ENCODE measurements at regions not wholly inside any gene's neighbourhood (a gene's known extent, or its start where the extent isn't known, plus 50 kb on each side); places are given as distances from the start of the nearest gene placed in this dataset.
A peak's percentile ranks its signal among the peaks of the same experiment; 100 is the strongest.

- Histone ChIP-seq H3K9me3 (ENCODE audit: control insufficient read depth in 2 of 2, low read length in 2 of 2) (peaks cover 4 to 15% of the 10 kb centered on the region in 2 donors), H3K27ac (ENCODE audit: low read length) (no peak overlapping the region), H3K36me3 (ENCODE audit: control insufficient read depth in 2 of 2, insufficient read depth in 2 of 2, low read length in 2 of 2) (no peaks in the 10 kb centered on the region), H3K27me3 (ENCODE audit: control insufficient read depth in 1 of 2, insufficient read depth in 2 of 2, low read length in 2 of 2) (no peaks in the 10 kb centered on the region), H3K4me3 (ENCODE audit: low read length in 2 of 2) (no peak overlapping the region), H3K4me1 (ENCODE audit: control insufficient read depth, insufficient read depth, low read length) (peaks cover 4% of the 10 kb centered on the region), H3K9ac (ENCODE audit: low read length in 2 of 2) (no peak overlapping the region)
Measured at GRCh38 chr2:223210489-223210888, 158.5 kb downstream of the KCNE4 start.

- Histone ChIP-seq H3K4me1 (ENCODE audit: control insufficient read depth, insufficient read depth, low read length) (peaks cover 4% of the 10 kb centered on the region), H3K9me3 (ENCODE audit: control insufficient read depth in 2 of 2, low read length in 2 of 2) (peaks cover 4 to 9% of the 10 kb centered on the region in 2 donors), H3K27ac (ENCODE audit: low read length) (peak overlapping the region; percentile 73), H3K36me3 (ENCODE audit: control insufficient read depth in 2 of 2, insufficient read depth in 2 of 2, low read length in 2 of 2) (no peaks in the 10 kb centered on the region), H3K4me3 (ENCODE audit: low read length in 2 of 2) (no peak overlapping the region), H3K9ac (ENCODE audit: low read length in 2 of 2) (no peak overlapping the region), H3K27me3 (ENCODE audit: control insufficient read depth in 1 of 2, insufficient read depth in 2 of 2, low read length in 2 of 2) (no peaks in the 10 kb centered on the region)
Measured at GRCh38 chr2:223214394-223215253, 162.6 kb downstream of the KCNE4 start.

- Histone ChIP-seq H3K9ac (ENCODE audit: low read length in 2 of 2) (no peak overlapping the region), H3K36me3 (ENCODE audit: control insufficient read depth in 2 of 2, insufficient read depth in 2 of 2, low read length in 2 of 2) (no peaks in the 10 kb centered on the region), H3K9me3 (ENCODE audit: control insufficient read depth in 2 of 2, low read length in 2 of 2) (peaks cover 2 to 7% of the 10 kb centered on the region in 2 donors), H3K27ac (ENCODE audit: low read length) (peak overlapping the region; percentile 73), H3K4me3 (ENCODE audit: low read length in 2 of 2) (no peak overlapping the region), H3K4me1 (ENCODE audit: control insufficient read depth, insufficient read depth, low read length) (peaks cover 4% of the 10 kb centered on the region), H3K27me3 (ENCODE audit: control insufficient read depth in 1 of 2, insufficient read depth in 2 of 2, low read length in 2 of 2) (no peaks in the 10 kb centered on the region)
Measured at GRCh38 chr2:223215254-223215516, 163.2 kb downstream of the KCNE4 start.

- no peak overlapping the region for H3K27ac ChIP-seq (ENCODE audit: low read length)
- H3K9me3 ChIP-seq (ENCODE audit: control insufficient read depth in 2 of 2, low read length in 2 of 2) = no peaks in the 10 kb centered on the region
- H3K9ac ChIP-seq (ENCODE audit: low read length in 2 of 2) = no peak overlapping the region
- peaks cover 4% of the 10 kb centered on the region for H3K4me1 ChIP-seq (ENCODE audit: control insufficient read depth, insufficient read depth, low read length)
- no peak overlapping the region for H3K4me3 ChIP-seq (ENCODE audit: low read length in 2 of 2)
- H3K27me3 ChIP-seq (ENCODE audit: control insufficient read depth in 1 of 2, insufficient read depth in 2 of 2, low read length in 2 of 2) = no peaks in the 10 kb centered on the region
- no peaks in the 10 kb centered on the region for H3K36me3 ChIP-seq (ENCODE audit: control insufficient read depth in 2 of 2, insufficient read depth in 2 of 2, low read length in 2 of 2)
Measured at GRCh38 chr2:223217373-223217772, 165.4 kb downstream of the KCNE4 start.

- Histone ChIP-seq H3K4me1 (ENCODE audit: control insufficient read depth, insufficient read depth, low read length) (peaks cover 7% of the 10 kb centered on the region), H3K4me3 (ENCODE audit: low read length in 2 of 2) (no peak overlapping the region), H3K36me3 (ENCODE audit: control insufficient read depth in 2 of 2, insufficient read depth in 2 of 2, low read length in 2 of 2) (no peaks in the 10 kb centered on the region), H3K27me3 (ENCODE audit: control insufficient read depth in 1 of 2, insufficient read depth in 2 of 2, low read length in 2 of 2) (no peaks in the 10 kb centered on the region), H3K27ac (ENCODE audit: low read length) (no peak overlapping the region), H3K9me3 (ENCODE audit: control insufficient read depth in 2 of 2, low read length in 2 of 2) (no peaks in the 10 kb centered on the region), H3K9ac (ENCODE audit: low read length in 2 of 2) (no peak overlapping the region)
Measured at GRCh38 chr2:223218587-223219178, 166.7 kb downstream of the KCNE4 start.

GRCh38 chr2:223219872-223220657 lies 168.1 kb downstream of the KCNE4 start:
- Histone ChIP-seq H3K27me3 (ENCODE audit: control insufficient read depth in 1 of 2, insufficient read depth in 2 of 2, low read length in 2 of 2) (no peaks in the 10 kb centered on the region), H3K27ac (ENCODE audit: low read length) (no peak overlapping the region), H3K9me3 (ENCODE audit: control insufficient read depth in 2 of 2, low read length in 2 of 2) (no peaks in the 10 kb centered on the region), H3K4me1 (ENCODE audit: control insufficient read depth, insufficient read depth, low read length) (peaks cover 7% of the 10 kb centered on the region), H3K4me3 (ENCODE audit: low read length in 2 of 2) (no peak overlapping the region), H3K36me3 (ENCODE audit: control insufficient read depth in 2 of 2, insufficient read depth in 2 of 2, low read length in 2 of 2) (no peaks in the 10 kb centered on the region), H3K9ac (ENCODE audit: low read length in 2 of 2) (no peak overlapping the region)

- Histone ChIP-seq H3K4me3 (ENCODE audit: low read length in 2 of 2) (no peak overlapping the region), H3K9me3 (ENCODE audit: control insufficient read depth in 2 of 2, low read length in 2 of 2) (no peaks in the 10 kb centered on the region), H3K36me3 (ENCODE audit: control insufficient read depth in 2 of 2, insufficient read depth in 2 of 2, low read length in 2 of 2) (no peaks in the 10 kb centered on the region), H3K9ac (ENCODE audit: low read length in 2 of 2) (no peak overlapping the region), H3K4me1 (ENCODE audit: control insufficient read depth, insufficient read depth, low read length) (peaks cover 3% of the 10 kb centered on the region), H3K27me3 (ENCODE audit: control insufficient read depth in 1 of 2, insufficient read depth in 2 of 2, low read length in 2 of 2) (no peaks in the 10 kb centered on the region), H3K27ac (ENCODE audit: low read length) (no peak overlapping the region)
Measured at GRCh38 chr2:223220658-223220925, 168.6 kb downstream of the KCNE4 start.

GRCh38 chr2:223221139-223221835 lies 169.3 kb downstream of the KCNE4 start:
- H3K4me1 ChIP-seq (ENCODE audit: control insufficient read depth, insufficient read depth, low read length) = peaks cover 3% of the 10 kb centered on the region

GRCh38 chr2:223222397-223222796 lies 170.4 kb downstream of the KCNE4 start:
- Histone ChIP-seq H3K27me3 (ENCODE audit: control insufficient read depth in 1 of 2, insufficient read depth in 2 of 2, low read length in 2 of 2) (no peaks in the 10 kb centered on the region), H3K36me3 (ENCODE audit: control insufficient read depth in 2 of 2, insufficient read depth in 2 of 2, low read length in 2 of 2) (no peaks in the 10 kb centered on the region), H3K9ac (ENCODE audit: low read length in 2 of 2) (no peak overlapping the region), H3K27ac (ENCODE audit: low read length) (no peak overlapping the region), H3K9me3 (ENCODE audit: control insufficient read depth in 2 of 2, low read length in 2 of 2) (no peaks in the 10 kb centered on the region), H3K4me1 (ENCODE audit: control insufficient read depth, insufficient read depth, low read length) (peaks cover 3% of the 10 kb centered on the region), H3K4me3 (ENCODE audit: low read length in 2 of 2) (no peak overlapping the region)

More at GRCh38 chr2:223221139-223221835, 169.3 kb downstream of the KCNE4 start:
- Histone ChIP-seq H3K9me3 (ENCODE audit: control insufficient read depth in 2 of 2, low read length in 2 of 2) (no peaks in the 10 kb centered on the region), H3K27me3 (ENCODE audit: control insufficient read depth in 1 of 2, insufficient read depth in 2 of 2, low read length in 2 of 2) (no peaks in the 10 kb centered on the region), H3K4me3 (ENCODE audit: low read length in 2 of 2) (no peak overlapping the region), H3K27ac (ENCODE audit: low read length) (no peak overlapping the region), H3K36me3 (ENCODE audit: control insufficient read depth in 2 of 2, insufficient read depth in 2 of 2, low read length in 2 of 2) (no peaks in the 10 kb centered on the region), H3K9ac (ENCODE audit: low read length in 2 of 2) (no peak overlapping the region)

- Histone ChIP-seq H3K9me3 (ENCODE audit: control insufficient read depth in 2 of 2, low read length in 2 of 2) (no peaks in the 10 kb centered on the region), H3K4me1 (ENCODE audit: control insufficient read depth, insufficient read depth, low read length) (peaks cover 3% of the 10 kb centered on the region), H3K36me3 (ENCODE audit: control insufficient read depth in 2 of 2, insufficient read depth in 2 of 2, low read length in 2 of 2) (no peaks in the 10 kb centered on the region), H3K27ac (ENCODE audit: low read length) (no peak overlapping the region), H3K4me3 (ENCODE audit: low read length in 2 of 2) (no peak overlapping the region), H3K9ac (ENCODE audit: low read length in 2 of 2) (no peak overlapping the region), H3K27me3 (ENCODE audit: control insufficient read depth in 1 of 2, insufficient read depth in 2 of 2, low read length in 2 of 2) (no peaks in the 10 kb centered on the region)
Measured at GRCh38 chr2:223223156-223223555, 171.2 kb downstream of the KCNE4 start.

Measured in stomach smooth muscle (tissue), 2 donors.